ENCODE measurements at regions not wholly inside any gene's neighbourhood (a gene's known extent, or its start where the extent isn't known, plus 50 kb on each side); places are given as distances from the start of the nearest gene placed in this dataset.

DNA sequence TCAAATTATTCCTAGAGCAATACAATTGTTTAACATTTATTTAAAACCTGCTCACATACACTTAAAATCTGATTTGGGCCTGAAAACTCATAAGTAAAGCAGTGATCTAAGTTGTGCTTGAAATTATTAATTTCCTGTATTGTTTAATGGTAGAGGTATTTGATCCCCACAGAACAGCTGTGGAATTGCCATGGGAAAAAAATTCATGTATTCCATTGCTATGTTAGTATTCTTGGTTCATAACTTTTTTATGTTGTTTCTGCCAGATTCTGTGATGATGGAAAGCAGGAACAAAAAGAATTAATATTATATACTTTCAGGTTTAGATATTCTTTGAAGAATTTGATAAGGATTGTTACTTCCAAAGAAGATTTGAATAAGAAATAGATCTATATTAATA, 831.5 kb upstream of the NR2F2 start:
- TF ChIP-seq POLR2A (IDR thresholded peaks at IDR 0.05) = no peak
- no peak for TF ChIP-seq CTCF (IDR thresholded peaks at IDR 0.05)
- Histone ChIP-seq H3K27ac (no peak overlapping the region), H3K9me3 (no peaks in the 10 kb centered on the region), H3K4me1 (peaks cover 0 to 11% (median 0%) of the 10 kb centered on the region in 3 donors), H3K36me3 (no peaks in the 10 kb centered on the region), H3K27me3 (peaks cover 0 to 31% (median 0%) of the 10 kb centered on the region in 4 donors), H3K4me3 (no peak overlapping the region)
- intact Hi-C loops (cut with DNase I) = no loop called here
- DNase-seq = no peak

DNA sequence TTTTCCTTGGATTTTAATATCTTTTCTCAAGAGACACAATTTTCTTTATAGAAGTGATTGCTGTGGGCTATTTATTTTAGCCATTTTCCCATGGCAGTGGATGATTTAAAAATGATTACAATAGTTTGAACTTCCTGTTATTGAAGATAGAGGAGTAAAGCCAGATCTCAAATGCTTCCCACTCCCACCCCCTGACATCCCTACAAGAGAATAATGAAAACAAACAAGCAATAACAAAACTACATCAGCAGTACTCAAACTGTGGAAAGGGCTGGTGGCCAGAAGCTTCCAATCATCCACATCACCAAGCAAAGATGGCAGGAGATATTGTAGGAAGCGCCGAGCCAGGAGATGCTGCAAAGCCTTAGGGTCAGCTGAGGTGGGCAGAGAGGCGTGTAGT, 831.1 kb upstream of the NR2F2 start:
- Histone ChIP-seq H3K27ac (no peak overlapping the region), H3K27me3 (peaks cover 0 to 30% (median 0%) of the 10 kb centered on the region in 4 donors), H3K9me3 (no peaks in the 10 kb centered on the region), H3K4me3 (no peak overlapping the region), H3K36me3 (no peaks in the 10 kb centered on the region), H3K4me1 (peaks cover 0 to 11% (median 0%) of the 10 kb centered on the region in 3 donors)
- DNase-seq = no peak
- WGBS, 2 donors = 80 to 85% methylated on average over 3 of the region's 3 CpGs
- TF ChIP-seq POLR2A (IDR thresholded peaks at IDR 0.05) (no peak), CTCF (IDR thresholded peaks at IDR 0.05) (no peak)
- intact Hi-C loops (cut with DNase I) = no loop called here

- H3K4me1 ChIP-seq = no peaks in the 10 kb centered on the region
- H3K9me3 ChIP-seq = no peaks in the 10 kb centered on the region
- no peak overlapping the region for H3K4me3 ChIP-seq
- no peaks in the 10 kb centered on the region for H3K36me3 ChIP-seq
- no peak overlapping the region for H3K27ac ChIP-seq
- DNase-seq = no peak
- H3K27me3 ChIP-seq = peaks cover 0 to 27% (median 0%) of the 10 kb centered on the region in 4 donors
- no peak for TF ChIP-seq CTCF (IDR thresholded peaks at IDR 0.05)
- no peak for TF ChIP-seq POLR2A (IDR thresholded peaks at IDR 0.05)
- intact Hi-C loops (cut with DNase I) = no loop called here
These were observed 828.6 kb upstream of the NR2F2 start for GRCh38 chr15:95501865-95502264.

- 42 to 47% methylated on average over 2 of the region's 2 CpGs for WGBS, 2 donors
These were observed 827.4 kb upstream of the NR2F2 start for GRCh38 chr15:95503107-95503506.

DNA sequence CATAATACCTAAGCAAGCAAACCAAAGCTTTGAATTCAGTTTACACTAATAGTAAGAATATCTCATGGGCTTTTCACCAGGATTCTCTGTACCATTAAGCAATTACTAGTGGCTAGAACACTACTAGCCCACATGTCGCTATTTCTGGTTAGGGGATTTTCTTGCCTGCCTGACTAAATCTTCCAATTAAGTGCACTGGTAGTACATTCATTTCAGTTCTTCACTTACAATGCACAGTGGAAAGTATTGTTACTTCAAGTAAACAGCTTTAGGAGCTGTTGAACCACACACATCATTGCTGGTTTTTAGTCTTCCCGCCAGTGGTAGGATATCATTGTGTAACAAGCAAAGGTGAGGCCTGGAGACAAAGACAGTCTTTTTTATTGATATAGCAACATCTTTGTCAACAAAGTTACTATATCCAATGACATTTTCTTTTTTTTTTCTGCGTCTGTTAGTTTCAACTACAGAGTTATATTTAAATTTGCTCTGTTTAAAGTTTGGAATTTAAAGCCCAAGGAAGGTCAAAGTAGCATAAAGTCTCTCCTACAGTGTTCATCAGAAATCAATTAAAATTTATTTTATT, 826.8 kb upstream of the NR2F2 start:
- H3K27ac ChIP-seq = no peak overlapping the region
- no peak overlapping the region for H3K4me3 ChIP-seq
- H3K4me1 ChIP-seq = no peaks in the 10 kb centered on the region
- DNase-seq = no peak
- intact Hi-C loops (cut with DNase I) = no loop called here
- H3K9me3 ChIP-seq = no peaks in the 10 kb centered on the region
- peaks cover 0 to 22% (median 0%) of the 10 kb centered on the region in 4 donors for H3K27me3 ChIP-seq
- 76 to 78% methylated on average over 3 of the region's 3 CpGs for WGBS, 2 donors
- no peaks in the 10 kb centered on the region for H3K36me3 ChIP-seq
- TF ChIP-seq CTCF (IDR thresholded peaks at IDR 0.05) (no peak), POLR2A (IDR thresholded peaks at IDR 0.05) (no peak)

More at GRCh38 chr15:95503107-95503506, 827.4 kb upstream of the NR2F2 start:
- H3K27ac ChIP-seq = no peak overlapping the region
- intact Hi-C loops (cut with DNase I) = no loop called here
- TF ChIP-seq CTCF (IDR thresholded peaks at IDR 0.05) = no peak
- TF ChIP-seq POLR2A (IDR thresholded peaks at IDR 0.05) = no peak
- peaks cover 0 to 22% (median 0%) of the 10 kb centered on the region in 4 donors for H3K27me3 ChIP-seq
- H3K4me3 ChIP-seq = no peak overlapping the region
- H3K36me3 ChIP-seq = no peaks in the 10 kb centered on the region
- no peaks in the 10 kb centered on the region for H3K4me1 ChIP-seq
- H3K9me3 ChIP-seq = no peaks in the 10 kb centered on the region
- DNase-seq = no peak
